HG03060 (cell line): ENCODE measurements at regions not wholly inside any gene's neighbourhood (a gene's known extent, or its start where the extent isn't known, plus 50 kb on each side); places are given as distances from the start of the nearest gene placed in this dataset.

Experiments
- ATAC-seq: cut with Tn5 transposase; IDR thresholded peaks from one replicate; pipeline ENCODE4 v1.9.1; 2021; ENCODE audit warnings: low read depth, moderate number of reproducible peaks; ENCODE audit not compliant: unreplicated experiment

GRCh38 chr20:60064554-60065196 lies 106.5 kb downstream of the CDH26 start:
- no peak for ATAC-seq

GRCh38 chr20:60065741-60066437 lies 107.7 kb downstream of the CDH26 start:
- ATAC-seq, result no peak

- ATAC-seq, result no peak
Measured at GRCh38 chr20:60066438-60066823, 108.2 kb downstream of the CDH26 start.

GRCh38 chr20:60068509-60068908 lies 110.3 kb downstream of the CDH26 start:
- ATAC-seq, result no peak

GRCh38 chr20:60069656-60070055 lies 111.4 kb downstream of the CDH26 start:
- no peak for ATAC-seq

GRCh38 chr20:60070791-60071190 lies 112.6 kb downstream of the CDH26 start:
- no peak for ATAC-seq

- no peak for ATAC-seq
Measured at GRCh38 chr20:60071965-60072364, 113.7 kb downstream of the CDH26 start.

- ATAC-seq, result no peak
Measured at GRCh38 chr20:60073086-60073485, 114.9 kb downstream of the CDH26 start.

GRCh38 chr20:60073504-60073903 lies 115.3 kb downstream of the CDH26 start:
- no peak for ATAC-seq

GRCh38 chr20:60074276-60074675 lies 116.1 kb downstream of the CDH26 start:
- no peak for ATAC-seq

GRCh38 chr20:60078351-60079250 lies 120.4 kb downstream of the CDH26 start:
- no peak for ATAC-seq

GRCh38 chr20:60080401-60080800 lies 122.2 kb downstream of the CDH26 start:
- ATAC-seq, result no peak

- ATAC-seq, result no peak
Measured at GRCh38 chr20:60085551-60086132, 127.4 kb downstream of the CDH26 start.

- no peak for ATAC-seq
Measured at GRCh38 chr20:60086821-60087562, 128.8 kb downstream of the CDH26 start.

- ATAC-seq, result no peak
Measured at GRCh38 chr20:60087563-60088105, 129.4 kb downstream of the CDH26 start.

- ATAC-seq, result no peak
Measured at GRCh38 chr20:60088236-60088635, 130.0 kb downstream of the CDH26 start.

- no peak for ATAC-seq
Measured at GRCh38 chr20:60090631-60091030, 132.4 kb downstream of the CDH26 start.

GRCh38 chr20:60091305-60091704 lies 133.1 kb downstream of the CDH26 start:
- ATAC-seq, result no peak

- no peak for ATAC-seq
Measured at GRCh38 chr20:60091861-60092260, 133.6 kb downstream of the CDH26 start.

- no peak for ATAC-seq
Measured at GRCh38 chr20:60092729-60093128, 134.5 kb downstream of the CDH26 start.
